ENCODE measurements at regions not wholly inside any gene's neighbourhood (a gene's known extent, or its start where the extent isn't known, plus 50 kb on each side); places are given as distances from the start of the nearest gene placed in this dataset.
A peak's percentile ranks its signal among the peaks of the same experiment; 100 is the strongest.

GRCh38 chr5:126172812-126173211 lies 250.4 kb upstream of the GRAMD2B start:
- intact Hi-C loops (cut with micrococcal nuclease): no loop called here
- Histone ChIP-seq H3K27ac (replicated peaks) (no peak overlapping the region), H3K4me3 (no peak overlapping the region), H3K36me3 (no peaks in the 10 kb centered on the region), H3K4me1 (peaks cover under 1% of the 10 kb centered on the region), H3K27me3 (ENCODE audit: low read depth) (no peaks in the 10 kb centered on the region), H3K9me3 (replicated peaks) (peaks cover 28% of the 10 kb centered on the region)
- no peak for DNase-seq
- TF ChIP-seq CTCF (IDR thresholded peaks at IDR 0.05; ENCODE audit: borderline replicate concordance): no peak

- no peaks in the 10 kb centered on the region for H3K36me3 ChIP-seq
- DNase-seq: no peak
- H3K4me1 ChIP-seq: peaks cover 26% of the 10 kb centered on the region
- H3K4me3 ChIP-seq: no peak overlapping the region
- peaks cover 27% of the 10 kb centered on the region for H3K9me3 ChIP-seq (replicated peaks)
- no peaks in the 10 kb centered on the region for H3K27me3 ChIP-seq (ENCODE audit: low read depth)
- no peak for TF ChIP-seq CTCF (IDR thresholded peaks at IDR 0.05; ENCODE audit: borderline replicate concordance)
- intact Hi-C loops (cut with micrococcal nuclease): no loop called here
- peak overlapping the region; percentile 24 for H3K27ac ChIP-seq (replicated peaks)
Observed at GRCh38 chr5:126178521-126178920, 244.7 kb upstream of the GRAMD2B start.

- no peaks in the 10 kb centered on the region for H3K27me3 ChIP-seq (ENCODE audit: low read depth)
- peaks cover 22% of the 10 kb centered on the region for H3K4me1 ChIP-seq
- no peaks in the 10 kb centered on the region for H3K36me3 ChIP-seq
- peaks cover 14% of the 10 kb centered on the region for H3K9me3 ChIP-seq (replicated peaks)
- H3K4me3 ChIP-seq: no peak overlapping the region
- no peak overlapping the region for H3K27ac ChIP-seq (replicated peaks)
- peak; percentile 20 for DNase-seq
- TF ChIP-seq CTCF (IDR thresholded peaks at IDR 0.05; ENCODE audit: borderline replicate concordance): no peak
- intact Hi-C loops (cut with micrococcal nuclease): no loop called here
Observed at GRCh38 chr5:126182971-126183695, 240.1 kb upstream of the GRAMD2B start.

GRCh38 chr5:126184474-126184873 lies 238.7 kb upstream of the GRAMD2B start:
- H3K27me3 ChIP-seq (ENCODE audit: low read depth): no peaks in the 10 kb centered on the region
- H3K4me3 ChIP-seq: no peak overlapping the region
- intact Hi-C loops (cut with micrococcal nuclease): no loop called here
- H3K27ac ChIP-seq (replicated peaks): no peak overlapping the region
- TF ChIP-seq CTCF (IDR thresholded peaks at IDR 0.05; ENCODE audit: borderline replicate concordance): no peak
- peaks cover 11% of the 10 kb centered on the region for H3K4me1 ChIP-seq
- no peaks in the 10 kb centered on the region for H3K36me3 ChIP-seq
- peaks cover 14% of the 10 kb centered on the region for H3K9me3 ChIP-seq (replicated peaks)
- no peak for DNase-seq

- Histone ChIP-seq H3K27ac (replicated peaks) (no peak overlapping the region), H3K27me3 (ENCODE audit: low read depth) (no peaks in the 10 kb centered on the region), H3K4me3 (no peak overlapping the region), H3K4me1 (peaks cover 3% of the 10 kb centered on the region), H3K36me3 (no peaks in the 10 kb centered on the region), H3K9me3 (replicated peaks) (peaks cover 7% of the 10 kb centered on the region)
- DNase-seq: no peak
- TF ChIP-seq CTCF (IDR thresholded peaks at IDR 0.05; ENCODE audit: borderline replicate concordance): no peak
- intact Hi-C loops (cut with micrococcal nuclease): no loop called here
Observed at GRCh38 chr5:126186210-126186609, 237.0 kb upstream of the GRAMD2B start.

Data from left ventricle myocardium inferior (tissue), 1 donor.